ENCODE measurements at regions not wholly inside any gene's neighbourhood (a gene's known extent, or its start where the extent isn't known, plus 50 kb on each side); places are given as distances from the start of the nearest gene placed in this dataset.

GRCh38 chr22:22148905-22149304, 95.7 kb upstream of the VPREB1 start:
- H3K27me3 ChIP-seq: peaks cover 0 to 18% (median 0%) of the 10 kb centered on the region in 3 donors
- WGBS, 2 donors: 60 to 76% methylated on average over 1 of the region's 1 CpG
- H3K27ac ChIP-seq: no peak overlapping the region
- no peaks in the 10 kb centered on the region for H3K36me3 ChIP-seq
- no peak for DNase-seq
- TF ChIP-seq POLR2AphosphoS5 (IDR thresholded peaks at IDR 0.05) (no peak), POLR2A (IDR thresholded peaks at IDR 0.05) (no peak), EP300 (IDR thresholded peaks at IDR 0.05) (no peak), CTCF (IDR thresholded peaks at IDR 0.05) (no peak)
- H3K9me3 ChIP-seq: no peaks in the 10 kb centered on the region
- intact Hi-C loops (cut with DNase I): no loop called here
- H3K4me1 ChIP-seq: no peaks in the 10 kb centered on the region
- no peak overlapping the region for H3K4me3 ChIP-seq

GRCh38 chr22:22144858-22145257, 99.7 kb upstream of the VPREB1 start:
- no peak overlapping the region for H3K27ac ChIP-seq
- no peak overlapping the region for H3K4me3 ChIP-seq
- H3K9me3 ChIP-seq: no peaks in the 10 kb centered on the region
- peaks cover 0 to 18% (median 8%) of the 10 kb centered on the region in 3 donors for H3K27me3 ChIP-seq
- 52 to 86% methylated on average over 1 of the region's 1 CpG for WGBS, 2 donors
- no peak for DNase-seq
- intact Hi-C loops (cut with DNase I): no loop called here
- no peak for TF ChIP-seq EP300 (IDR thresholded peaks at IDR 0.05)
- no peak for TF ChIP-seq CTCF (IDR thresholded peaks at IDR 0.05)
- no peak for TF ChIP-seq POLR2A (IDR thresholded peaks at IDR 0.05)
- no peak for TF ChIP-seq POLR2AphosphoS5 (IDR thresholded peaks at IDR 0.05)
- no peaks in the 10 kb centered on the region for H3K36me3 ChIP-seq
- H3K4me1 ChIP-seq: no peaks in the 10 kb centered on the region

- WGBS, 2 donors: 71 to 74% methylated on average over 6 of the region's 6 CpGs
- DNase-seq: no peak
- H3K4me3 ChIP-seq: no peak overlapping the region
- intact Hi-C loops (cut with DNase I): no loop called here
- TF ChIP-seq EP300 (IDR thresholded peaks at IDR 0.05) (no peak), POLR2A (IDR thresholded peaks at IDR 0.05) (no peak), CTCF (IDR thresholded peaks at IDR 0.05) (no peak), POLR2AphosphoS5 (IDR thresholded peaks at IDR 0.05) (no peak)
- no peaks in the 10 kb centered on the region for H3K36me3 ChIP-seq
- peaks cover 0 to 27% (median 8%) of the 10 kb centered on the region in 3 donors for H3K27me3 ChIP-seq
- no peaks in the 10 kb centered on the region for H3K4me1 ChIP-seq
- no peaks in the 10 kb centered on the region for H3K9me3 ChIP-seq
- no peak overlapping the region for H3K27ac ChIP-seq
These were observed 101.1 kb upstream of the VPREB1 start for GRCh38 chr22:22143448-22143847.

- H3K27ac ChIP-seq: no peak overlapping the region
- no peak for DNase-seq
- no peak overlapping the region for H3K4me3 ChIP-seq
- no peaks in the 10 kb centered on the region for H3K9me3 ChIP-seq
- 46 to 53% methylated on average over 5 of the region's 5 CpGs for WGBS, 2 donors
- H3K27me3 ChIP-seq: peaks cover 0 to 26% (median 8%) of the 10 kb centered on the region in 3 donors
- H3K36me3 ChIP-seq: no peaks in the 10 kb centered on the region
- TF ChIP-seq EP300 (IDR thresholded peaks at IDR 0.05) (no peak), CTCF (IDR thresholded peaks at IDR 0.05) (no peak), POLR2AphosphoS5 (IDR thresholded peaks at IDR 0.05) (no peak), POLR2A (IDR thresholded peaks at IDR 0.05) (no peak)
- no peaks in the 10 kb centered on the region for H3K4me1 ChIP-seq
- intact Hi-C loops (cut with DNase I): no loop called here
These were observed 101.9 kb upstream of the VPREB1 start for GRCh38 chr22:22142661-22143060.

Data from sigmoid colon (tissue), 6 donors.